A549 (cell line): ENCODE measurements at regions not wholly inside any gene's neighbourhood (a gene's known extent, or its start where the extent isn't known, plus 50 kb on each side); places are given as distances from the start of the nearest gene placed in this dataset.

Source experiments
- ATAC-seq, 2 experiments: fragments of 200-7000 bp in 1 of 2; fragments of >200 bp in 1 of 2; cut with Nextera tagmentation in 1 of 2; cut with Tn5 transposase in 1 of 2; 3 replicates each; pipeline versions ENCODE4 v1.8.0 to v1.9.1; 2018 to 2020; ENCODE audit warnings: mild to moderate bottlenecking in 1 of 2, moderate library complexity in 1 of 2
- CTCF ChIA-PET: fragments of 300-600 bp; sonication (Branson Sonifier 250); formaldehyde crosslinking; extraction: SDS; loops from one replicate; lab custom pipeline; 2021; ENCODE audit warnings: antibody characterized with exemption, inconsistent platforms; lab: Yijun Ruan, JAX
- POLR2A ChIA-PET: fragments of 350-600 bp; formaldehyde crosslinking; extraction: SDS; loops from one replicate; lab custom pipeline; 2021; ENCODE audit warnings: antibody characterized with exemption, inconsistent platforms; lab: Yijun Ruan, JAX
- DNase-seq, 2 experiments: peaks; one replicate each; pipeline versions ENCODE4 v3.0.0 to v3.0.0-alpha.2; 2011 to 2016; ENCODE audit warnings: low read depth in 1 of 2, low spot score in 1 of 2
- FAIRE-seq: peaks from 2 replicates; lab custom pipeline; 2011; peaks lifted over from hg19 to GRCh38; lab: Jason Lieb, UNC
- H3K27ac ChIP-seq, 2 experiments: fragments of >200 bp; sonication (Bioruptor Twin); formaldehyde crosslinking; 3 replicates each; pipeline ENCODE4 v1.5.1; 2016 to 2017
- H3K4me1 ChIP-seq: fragments of >200 bp; sonication (Bioruptor Twin); formaldehyde crosslinking; 3 replicates; pipeline ENCODE4 v1.6.1; 2016
- H3K4me2 ChIP-seq: fragments of >200 bp; sonication (Bioruptor Twin); formaldehyde crosslinking; 3 replicates; pipeline ENCODE4 v1.6.1; 2016
- H3K4me3 ChIP-seq: fragments of >200 bp; sonication (Bioruptor Twin); formaldehyde crosslinking; 3 replicates; pipeline ENCODE4 v1.5.1; 2016
- H3K9me3 ChIP-seq: fragments of >200 bp; sonication (Bioruptor Twin); formaldehyde crosslinking; 3 replicates; pipeline ENCODE4 v1.6.1; 2016
- CBX8 ChIP-seq: fragments of 200-600 bp; sonication (generic); IDR thresholded peaks from 2 replicates; pipeline ENCODE4 v1.6.1; 2016
- CEBPB ChIP-seq, 2 experiments: fragments of >200 bp in 1 of 2; sonication (Bioruptor Twin) in 1 of 2; formaldehyde crosslinking in 1 of 2; IDR thresholded peaks; 2 replicates each; pipeline ENCODE4 v1.6.1; 2012 to 2016
- CHD4 ChIP-seq: fragments of 200-600 bp; sonication (generic); IDR thresholded peaks from 2 replicates; pipeline ENCODE4 v1.6.1; 2016; ENCODE audit warnings: antibody characterized with exemption, mild to moderate bottlenecking, borderline replicate concordance
- EHF ChIP-seq: fragments of 250-450 bp; sonication (Bioruptor Pico); IDR thresholded peaks from 2 replicates; pipeline ENCODE4 v1.5.0; 2020; ENCODE audit warnings: mild to moderate bottlenecking
- EHMT2 ChIP-seq: fragments of 200-600 bp; sonication (generic); IDR thresholded peaks from 2 replicates; pipeline ENCODE4 v1.6.1; 2016; ENCODE audit warnings: antibody characterized with exemption, low read depth, mild to moderate bottlenecking, moderate library complexity
- ELK1 ChIP-seq: fragments of 150-350 bp; IDR thresholded peaks from 2 replicates; pipeline ENCODE4 v1.6.1; 2014; ENCODE audit warnings: low read depth, mild to moderate bottlenecking, low read length
- FOSL2 ChIP-seq, 2 experiments: fragments of 450-650 bp in 1 of 2; fragments of >200 bp in 1 of 2; sonication (Bioruptor Twin) in 1 of 2; formaldehyde crosslinking; IDR thresholded peaks; 2 replicates each; pipeline versions ENCODE4 v1.5.0 to v1.6.1; 2016 to 2020; ENCODE audit warnings: mild to moderate bottlenecking in 1 of 2, moderate library complexity in 1 of 2
- HDAC2 ChIP-seq: fragments of 200-600 bp; sonication (generic); IDR thresholded peaks from 2 replicates; pipeline ENCODE4 v1.6.1; 2016
- HOXA7 ChIP-seq: fragments of 250-450 bp; sonication (Bioruptor Pico); IDR thresholded peaks from 2 replicates; pipeline ENCODE4 v1.5.0; 2020; ENCODE audit warnings: mild to moderate bottlenecking, moderate library complexity
- HOXB5 ChIP-seq: fragments of 250-450 bp; sonication (Bioruptor Pico); IDR thresholded peaks from 2 replicates; pipeline ENCODE4 v1.5.0; 2020; ENCODE audit warnings: mild to moderate bottlenecking, moderate library complexity
- KDM1A ChIP-seq: fragments of 200-600 bp; sonication (generic); IDR thresholded peaks from 2 replicates; pipeline ENCODE4 v1.6.1; 2016; ENCODE audit warnings: low read depth, mild to moderate bottlenecking
- MYC ChIP-seq: IDR thresholded peaks from 2 replicates; pipeline ENCODE4 v1.6.1; 2012; ENCODE audit warnings: mild to moderate bottlenecking, inconsistent platforms, low read length, improper control_type of control experiment, borderline replicate concordance
- NFE2L2 ChIP-seq: fragments of 150-350 bp; conservative IDR thresholded peaks from 2 replicates; pipeline ENCODE4 v1.6.1; 2014; ENCODE audit warnings: low read length
- PBX3 ChIP-seq: IDR thresholded peaks from 2 replicates; pipeline ENCODE4 v1.6.1; 2012
- PHF8 ChIP-seq: fragments of 200-600 bp; sonication (generic); IDR thresholded peaks from 2 replicates; pipeline ENCODE4 v1.6.1; 2016; ENCODE audit warnings: low read depth, mild to moderate bottlenecking, antibody characterized with exemption, moderate library complexity, borderline replicate concordance
- POLR2A ChIP-seq: IDR thresholded peaks from 2 replicates; pipeline ENCODE4 v1.6.1; 2012; ENCODE audit warnings: mild to moderate bottlenecking, low read length
- POLR2AphosphoS2 ChIP-seq: conservative IDR thresholded peaks from 2 replicates; pipeline ENCODE4 v1.6.1; 2012; ENCODE audit warnings: low read length, improper control_type of control experiment, inconsistent platforms
- RARB ChIP-seq: fragments of 250-450 bp; sonication (Bioruptor Pico); IDR thresholded peaks from 2 replicates; pipeline ENCODE4 v1.8.0; 2021; ENCODE audit warnings: mild to moderate bottlenecking, moderate library complexity
- RCOR1 ChIP-seq: fragments of 150-350 bp; IDR thresholded peaks from 2 replicates; pipeline ENCODE4 v1.6.1; 2014; ENCODE audit warnings: antibody characterized with exemption, low read length, low read depth
- REST ChIP-seq: fragments of 200-600 bp; sonication (generic); IDR thresholded peaks from 2 replicates; pipeline ENCODE4 v1.6.1; 2016; ENCODE audit warnings: antibody characterized with exemption, mild to moderate bottlenecking, moderate library complexity
- RFX5 ChIP-seq: fragments of 450-650 bp; IDR thresholded peaks from 2 replicates; pipeline ENCODE4 v1.7.1; 2014; ENCODE audit warnings: antibody characterized with exemption, mild to moderate bottlenecking, moderate library complexity
- RNF2 ChIP-seq: fragments of 200-600 bp; sonication (generic); IDR thresholded peaks from 2 replicates; pipeline ENCODE4 v1.6.1; 2016; ENCODE audit warnings: low read depth, mild to moderate bottlenecking, antibody characterized with exemption, moderate library complexity, borderline replicate concordance
- SMC3 ChIP-seq: fragments of >200 bp; sonication (Bioruptor Twin); formaldehyde crosslinking; IDR thresholded peaks from 3 replicates; pipeline ENCODE4 v1.6.1; 2018; ENCODE audit warnings: inconsistent platforms
- SREBF2 ChIP-seq: fragments of 450-650 bp; IDR thresholded peaks from 2 replicates; pipeline ENCODE4 v1.6.1; 2014; ENCODE audit warnings: mild to moderate bottlenecking, moderate library complexity
- TFCP2L1 ChIP-seq: fragments of 250-450 bp; sonication (Bioruptor Pico); IDR thresholded peaks from 2 replicates; pipeline ENCODE4 v1.5.0; 2021; ENCODE audit warnings: mild to moderate bottlenecking
- TP53 ChIP-seq: fragments of 250-450 bp; sonication (Bioruptor Pico); IDR thresholded peaks from 2 replicates; pipeline ENCODE4 v1.5.0; 2021; ENCODE audit warnings: mild to moderate bottlenecking, moderate library complexity
- ZFP36 ChIP-seq: fragments of 450-650 bp; IDR thresholded peaks from 2 replicates; pipeline ENCODE4 v1.6.1; 2014; ENCODE audit warnings: borderline replicate concordance; ENCODE audit not compliant: partially characterized antibody
- ZNF302 ChIP-seq: fragments of 250-450 bp; sonication (Bioruptor Pico); IDR thresholded peaks from 2 replicates; pipeline ENCODE4 v1.9.0; 2021; ENCODE audit warnings: inconsistent platforms, mild to moderate bottlenecking, moderate library complexity
- WGBS: methylation state at CpG from one replicate; pipeline ENCODE4 v1.1.6; 2017; ENCODE audit errors: missing lambda C conversion rate; 5-methylcytosine and 5-hydroxymethylcytosine counted together

- H3K4me2 ChIP-seq: no peak overlapping the region
- no peaks in the 10 kb centered on the region for H3K9me3 ChIP-seq
- ATAC-seq (no peak), DNase-seq (no peak), FAIRE-seq (no peak)
- no peak overlapping the region for H3K27ac ChIP-seq
- no peak for TF ChIP-seq RARB
- no peak for TF ChIP-seq KDM1A
- TF ChIP-seq PBX3: no peak
- no peak for TF ChIP-seq ELK1
- no peak for TF ChIP-seq EHF (CRISPR knock-in tag)
- no peak for TF ChIP-seq CEBPB (IDR thresholded peaks at IDR 0.05)
- no peak for TF ChIP-seq SREBF2
- no peak for TF ChIP-seq RCOR1
- no peak for TF ChIP-seq POLR2AphosphoS2
- TF ChIP-seq RNF2: no peak
- TF ChIP-seq MYC: no peak
- TF ChIP-seq RFX5: no peak
- no peak for TF ChIP-seq ZFP36
- H3K4me1 ChIP-seq: no peaks in the 10 kb centered on the region
- POLR2A ChIA-PET: no interaction called here
- no peak overlapping the region for H3K4me3 ChIP-seq
- CTCF ChIA-PET: no interaction called here
- 52% methylated on average over 1 of the region's 1 CpG for WGBS
These were observed 551.7 kb upstream of the INTU start for GRCh38 chr4:127081041-127081440.

GRCh38 chr4:127082986-127083385, 549.8 kb upstream of the INTU start:
- Histone ChIP-seq H3K4me2 (no peak overlapping the region), H3K4me3 (no peak overlapping the region), H3K27ac (no peak overlapping the region), H3K4me1 (no peaks in the 10 kb centered on the region), H3K9me3 (no peaks in the 10 kb centered on the region)
- FAIRE-seq: no peak
- TF ChIP-seq HOXB5 (CRISPR knock-in tag) (no peak), ZFP36 (no peak), EHMT2 (no peak), CHD4 (no peak), HOXA7 (CRISPR knock-in tag) (no peak), POLR2A (no peak), TFCP2L1 (CRISPR knock-in tag) (no peak), PHF8 (no peak), SMC3 (no peak), CBX8 (no peak), ZNF302 (CRISPR knock-in tag) (no peak), MYC (no peak), REST (no peak), TP53 (CRISPR knock-in tag) (no peak), RNF2 (no peak), RFX5 (no peak), FOSL2 (IDR thresholded peaks at IDR 0.05) (no peak), FOSL2 (CRISPR knock-in tag; IDR thresholded peaks at IDR 0.05) (no peak), RCOR1 (no peak), NFE2L2 (no peak), HDAC2 (no peak)
- no peak for DNase-seq
- ChIA-PET CTCF (no interaction called here), POLR2A (no interaction called here)
- no peak for ATAC-seq
- 0% methylated on average over 1 of the region's 1 CpG for WGBS
